Ureter (tissue), 1 donor: ENCODE measurements at regions not wholly inside any gene's neighbourhood (a gene's known extent, or its start where the extent isn't known, plus 50 kb on each side); places are given as distances from the start of the nearest gene placed in this dataset.
A peak's percentile ranks its signal among the peaks of the same experiment; 100 is the strongest.
"Not testable (repeated sequence)": the region's sequence is repeated elsewhere in the genome, so short reads cannot be mapped to it uniquely, and the experiment has no call there.

Experiments
- DNase-seq: peaks from one replicate; pipeline ENCODE4 v3.0.0-alpha.2; 2020; ENCODE audit warnings: low spot score
- donor health status: DM: yes; HTN: yes; CAD: no.

- DNase-seq = not testable (repeated sequence)
These were observed 146.0 kb upstream of the RAB6C start for GRCh38 chr2:129833465-129833864.

- DNase-seq = no peak
These were observed 132.4 kb upstream of the RAB6C start for GRCh38 chr2:129847043-129847442.

GRCh38 chr2:129849559-129850160, 129.8 kb upstream of the RAB6C start:
- DNase-seq = no peak

GRCh38 chr2:129857200-129857599, 122.3 kb upstream of the RAB6C start:
- DNase-seq = peak; percentile 68

- DNase-seq = no peak
These were observed 120.3 kb upstream of the RAB6C start for GRCh38 chr2:129859175-129859574.

GRCh38 chr2:129860088-129860487, 119.4 kb upstream of the RAB6C start:
- no peak for DNase-seq

- no peak for DNase-seq
These were observed 117.7 kb upstream of the RAB6C start for GRCh38 chr2:129861666-129862288.

GRCh38 chr2:129862668-129863067, 116.8 kb upstream of the RAB6C start:
- no peak for DNase-seq

GRCh38 chr2:129863350-129863749, 116.1 kb upstream of the RAB6C start:
- DNase-seq = no peak

GRCh38 chr2:129864719-129865118, 114.7 kb upstream of the RAB6C start:
- no peak for DNase-seq

GRCh38 chr2:129865976-129866375, 113.5 kb upstream of the RAB6C start:
- DNase-seq = no peak

GRCh38 chr2:129866391-129866790, 113.1 kb upstream of the RAB6C start:
- no peak for DNase-seq

GRCh38 chr2:129868151-129868550, 111.3 kb upstream of the RAB6C start:
- peak; percentile 23 for DNase-seq

- DNase-seq = peak; percentile 6
These were observed 108.7 kb upstream of the RAB6C start for GRCh38 chr2:129870685-129871241.

- no peak for DNase-seq
These were observed 107.0 kb upstream of the RAB6C start for GRCh38 chr2:129872446-129872845.

- peak; percentile 35 for DNase-seq
These were observed 102.9 kb upstream of the RAB6C start for GRCh38 chr2:129876541-129876940.

GRCh38 chr2:129877289-129877741, 102.2 kb upstream of the RAB6C start:
- peak; percentile 95 for DNase-seq

- DNase-seq = peak; percentile 41
These were observed 101.4 kb upstream of the RAB6C start for GRCh38 chr2:129877795-129878775.

- DNase-seq = peak; percentile 29
These were observed 99.8 kb upstream of the RAB6C start for GRCh38 chr2:129879614-129880180.

- no peak for DNase-seq
These were observed 99.2 kb upstream of the RAB6C start for GRCh38 chr2:129880309-129880708.

- no peak for DNase-seq
These were observed 98.5 kb upstream of the RAB6C start for GRCh38 chr2:129880971-129881370.
